Uterus (tissue), 2 donors: ENCODE measurements at regions not wholly inside any gene's neighbourhood (a gene's known extent, or its start where the extent isn't known, plus 50 kb on each side); places are given as distances from the start of the nearest gene placed in this dataset.

Experiments
- CTCF ChIP-seq, 4 experiments: fragments of 200-600 bp in 2 of 4; fragments of 450-650 bp in 2 of 4; sonication (generic) in 2 of 4; IDR thresholded peaks; one replicate each; pipeline ENCODE4 v1.5.1; 2016 to 2019; ENCODE audit warnings: antibody characterized with exemption in 4 of 4, mild to moderate bottlenecking in 2 of 4, moderate library complexity in 1 of 4
- POLR2A ChIP-seq, 2 donors: fragments of 450-650 bp; IDR thresholded peaks; one replicate each; pipeline ENCODE4 v1.6.1; 2016; ENCODE audit warnings: antibody characterized with exemption in 2 of 2, mild to moderate bottlenecking in 1 of 2, moderate library complexity in 1 of 2

- TF ChIP-seq CTCF (IDR thresholded peaks at IDR 0.05) (no peak), POLR2A (IDR thresholded peaks at IDR 0.05) (no peak)
These were observed 484.4 kb downstream of the CMPK2 start for GRCh38 chr2:6381326-6381725.
